HG02798 (cell line): ENCODE measurements at regions not wholly inside any gene's neighbourhood (a gene's known extent, or its start where the extent isn't known, plus 50 kb on each side); places are given as distances from the start of the nearest gene placed in this dataset.
"Not testable (repeated sequence)": the region's sequence is repeated elsewhere in the genome, so short reads cannot be mapped to it uniquely, and the experiment has no call there.

Experiments
- ATAC-seq: cut with Tn5 transposase; IDR thresholded peaks from one replicate; pipeline ENCODE4 v1.9.1; 2021; ENCODE audit warnings: mild to moderate bottlenecking; ENCODE audit not compliant: unreplicated experiment, poor library complexity

- peak; percentile 88 for ATAC-seq
These were observed 166.1 kb upstream of the API5 start for GRCh38 chr11:43145653-43146052.

GRCh38 chr11:43150697-43151096 is 161.1 kb upstream of the API5 start:
- no peak for ATAC-seq

- no peak for ATAC-seq
These were observed 147.0 kb upstream of the API5 start for GRCh38 chr11:43164831-43165230.

GRCh38 chr11:43165393-43165792 is 146.4 kb upstream of the API5 start:
- not testable (repeated sequence) for ATAC-seq

- ATAC-seq, result not testable (repeated sequence)
These were observed 143.6 kb upstream of the API5 start for GRCh38 chr11:43168241-43168640.

- no peak for ATAC-seq
These were observed 139.3 kb upstream of the API5 start for GRCh38 chr11:43172477-43172876.

- no peak for ATAC-seq
These were observed 133.8 kb upstream of the API5 start for GRCh38 chr11:43177975-43178374.

- not testable (repeated sequence) for ATAC-seq
These were observed 117.3 kb upstream of the API5 start for GRCh38 chr11:43194459-43194858.

GRCh38 chr11:43197379-43197778 is 114.4 kb upstream of the API5 start:
- ATAC-seq, result no peak

GRCh38 chr11:43200031-43200430 is 111.8 kb upstream of the API5 start:
- no peak for ATAC-seq

- ATAC-seq, result no peak
These were observed 99.5 kb upstream of the API5 start for GRCh38 chr11:43212279-43212678.

GRCh38 chr11:43214471-43214870 is 97.3 kb upstream of the API5 start:
- ATAC-seq, result no peak

- no peak for ATAC-seq
These were observed 93.9 kb upstream of the API5 start for GRCh38 chr11:43217849-43218248.

GRCh38 chr11:43222215-43222614 is 89.6 kb upstream of the API5 start:
- ATAC-seq, result no peak

- ATAC-seq, result no peak
These were observed 88.8 kb upstream of the API5 start for GRCh38 chr11:43223026-43223425.

GRCh38 chr11:43234881-43235280 is 76.9 kb upstream of the API5 start:
- no peak for ATAC-seq

GRCh38 chr11:43238341-43238740 is 73.5 kb upstream of the API5 start:
- no peak for ATAC-seq

GRCh38 chr11:43239791-43240190 is 72.0 kb upstream of the API5 start:
- no peak for ATAC-seq

GRCh38 chr11:43242401-43242800 is 69.4 kb upstream of the API5 start:
- no peak for ATAC-seq

- ATAC-seq, result no peak
These were observed 67.9 kb upstream of the API5 start for GRCh38 chr11:43243927-43244326.

- no peak for ATAC-seq
These were observed 66.3 kb upstream of the API5 start for GRCh38 chr11:43245466-43245865.

GRCh38 chr11:43250309-43250708 is 61.5 kb upstream of the API5 start:
- ATAC-seq, result no peak

- ATAC-seq, result no peak
These were observed 50.0 kb upstream of the API5 start for GRCh38 chr11:43261775-43262174.
